OCI-LY7 (cell line): ENCODE measurements at regions not wholly inside any gene's neighbourhood (a gene's known extent, or its start where the extent isn't known, plus 50 kb on each side); places are given as distances from the start of the nearest gene placed in this dataset.

Experiments
- BruUV-seq: library from RNA; stranded (reverse); fragments of 400-500 nt; replicated peaks from 2 replicates; lab custom pipeline; 2021; lab: Mats Ljungman, UMichigan
- CTCF ChIA-PET: fragments of 300-600 bp; sonication (Branson Sonifier 250); formaldehyde crosslinking; loops from one replicate; lab custom pipeline; 2022; ENCODE audit warnings: antibody characterized with exemption; ENCODE audit not compliant: unreplicated experiment; lab: Charles Lee
- POLR2A ChIA-PET: fragments of 300-600 bp; sonication (Branson Sonifier 250); formaldehyde crosslinking; loops from one replicate; lab custom pipeline; 2022; ENCODE audit warnings: antibody characterized with exemption; lab: Charles Lee
- DNase-seq: peaks from one replicate; pipeline ENCODE4 v3.0.0-alpha.2; 2015; ENCODE audit warnings: low spot score
- H2AFZ ChIP-seq: fragments of 200-600 bp; sonication (generic), shearing (Covaris generic); 2 replicates; pipeline ENCODE4 v1.6.1; 2014; ENCODE audit warnings: mild to moderate bottlenecking, antibody characterized with exemption, low read length, moderate library complexity
- H3K27ac ChIP-seq: fragments of 200-600 bp; sonication (generic); 2 replicates; pipeline ENCODE4 v1.5.1; 2014; ENCODE audit warnings: mixed run types, low read depth, mild to moderate bottlenecking, moderate library complexity, low read length, inconsistent platforms; ENCODE audit not compliant: poor library complexity, severe bottlenecking
- H3K36me3 ChIP-seq: fragments of 200-600 bp; sonication (generic); 2 replicates; pipeline ENCODE4 v1.6.1; 2014; ENCODE audit warnings: mild to moderate bottlenecking, antibody characterized with exemption, low read length, moderate library complexity, mixed read lengths; ENCODE audit not compliant: insufficient read depth
- H3K4me1 ChIP-seq: fragments of 200-600 bp; sonication (generic); 2 replicates; pipeline ENCODE4 v1.5.1; 2014; ENCODE audit warnings: mild to moderate bottlenecking, low read length; ENCODE audit not compliant: insufficient read depth, poor library complexity, severe bottlenecking
- H3K4me2 ChIP-seq: fragments of 200-600 bp; sonication (generic); 2 replicates; pipeline ENCODE4 v1.6.1; 2014; ENCODE audit warnings: mild to moderate bottlenecking, low read length
- H3K4me3 ChIP-seq: fragments of 200-600 bp; sonication (generic); 2 replicates; pipeline ENCODE4 v1.5.1; 2014; ENCODE audit warnings: mild to moderate bottlenecking, low read depth, low read length; ENCODE audit not compliant: poor library complexity, severe bottlenecking
- H3K79me2 ChIP-seq: fragments of 200-600 bp; sonication (generic); 2 replicates; pipeline ENCODE4 v1.6.1; 2016; ENCODE audit warnings: low read depth, mild to moderate bottlenecking, low read length, moderate library complexity, mixed read lengths; ENCODE audit not compliant: insufficient read depth
- H3K9me2 ChIP-seq: fragments of 200-600 bp; sonication (generic); 2 replicates; pipeline ENCODE4 v1.6.1; 2016; ENCODE audit warnings: mild to moderate bottlenecking, low read length, mixed read lengths; ENCODE audit not compliant: insufficient read depth
- H3K9me3 ChIP-seq: fragments of 200-600 bp; sonication (generic); 2 replicates; pipeline ENCODE4 v1.6.1; 2014; ENCODE audit warnings: mild to moderate bottlenecking, mixed run types, low read length, mixed read lengths
- H4K20me1 ChIP-seq: fragments of 200-600 bp; sonication (generic); 2 replicates; pipeline ENCODE4 v1.6.1; 2014; ENCODE audit warnings: mild to moderate bottlenecking, antibody characterized with exemption, low read length, moderate library complexity, mixed read lengths; ENCODE audit not compliant: insufficient read depth
- EZH2phosphoT487 ChIP-seq: fragments of 200-600 bp; sonication (generic); IDR thresholded peaks from 2 replicates; pipeline ENCODE4 v1.6.1; 2018; ENCODE audit warnings: low read depth, borderline replicate concordance, mild to moderate bottlenecking, mixed run types, antibody characterized with exemption, low read length, moderate library complexity, mixed read lengths
- intact Hi-C: fragments of 100-400 bp; cut with micrococcal nuclease; formaldehyde crosslinking; loops from one replicate; pipeline ENCODE4 v1.10.0; 2022; ENCODE audit not compliant: unreplicated experiment
- TF ChIP-seq, protein P1 (sequence below): fragments of 200-600 bp; sonication (generic); conservative IDR thresholded peaks from 2 replicates; pipeline ENCODE4 v1.5.1; 2014; ENCODE audit warnings: mild to moderate bottlenecking, antibody characterized with exemption, low read length, moderate library complexity, mixed read lengths

DNA sequence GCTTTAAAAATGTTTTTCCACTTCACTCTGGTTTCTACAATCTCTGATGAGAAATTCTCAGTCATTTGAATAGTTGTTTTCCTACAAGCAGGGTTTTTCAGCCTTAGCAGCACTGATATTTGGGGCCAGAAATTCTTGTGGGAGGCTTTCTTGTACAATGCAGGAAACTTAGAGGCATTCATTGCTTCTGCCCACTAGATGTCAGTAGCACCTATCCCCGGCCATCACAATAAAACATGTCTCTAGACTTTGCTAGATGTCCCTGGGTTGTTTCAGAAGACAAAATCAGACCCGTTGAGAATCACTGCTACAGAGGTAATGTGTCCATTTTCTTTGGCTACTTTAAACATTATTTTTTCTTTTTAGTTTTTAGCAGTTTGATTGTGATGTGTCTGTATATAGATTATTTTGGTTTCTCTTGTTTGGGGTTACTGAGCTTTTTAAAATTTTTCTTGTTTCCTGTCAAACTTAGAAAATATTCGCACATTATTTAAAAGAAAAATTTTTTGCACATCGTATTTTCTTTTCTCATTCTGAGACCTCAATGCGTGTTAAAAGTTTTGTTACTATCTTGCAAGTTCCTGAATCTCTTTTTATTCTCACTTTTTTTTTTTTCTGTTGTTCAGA, 60.8 kb upstream of the CCDC179 start:
- no peak overlapping the region for H3K27ac ChIP-seq
- no peak overlapping the region for H2AFZ ChIP-seq
- BruUV-seq = no TSS peak
- H4K20me1 ChIP-seq = no peaks in the 10 kb centered on the region
- no peak for TF ChIP-seq EZH2phosphoT487
- TF ChIP-seq, protein P1, sequence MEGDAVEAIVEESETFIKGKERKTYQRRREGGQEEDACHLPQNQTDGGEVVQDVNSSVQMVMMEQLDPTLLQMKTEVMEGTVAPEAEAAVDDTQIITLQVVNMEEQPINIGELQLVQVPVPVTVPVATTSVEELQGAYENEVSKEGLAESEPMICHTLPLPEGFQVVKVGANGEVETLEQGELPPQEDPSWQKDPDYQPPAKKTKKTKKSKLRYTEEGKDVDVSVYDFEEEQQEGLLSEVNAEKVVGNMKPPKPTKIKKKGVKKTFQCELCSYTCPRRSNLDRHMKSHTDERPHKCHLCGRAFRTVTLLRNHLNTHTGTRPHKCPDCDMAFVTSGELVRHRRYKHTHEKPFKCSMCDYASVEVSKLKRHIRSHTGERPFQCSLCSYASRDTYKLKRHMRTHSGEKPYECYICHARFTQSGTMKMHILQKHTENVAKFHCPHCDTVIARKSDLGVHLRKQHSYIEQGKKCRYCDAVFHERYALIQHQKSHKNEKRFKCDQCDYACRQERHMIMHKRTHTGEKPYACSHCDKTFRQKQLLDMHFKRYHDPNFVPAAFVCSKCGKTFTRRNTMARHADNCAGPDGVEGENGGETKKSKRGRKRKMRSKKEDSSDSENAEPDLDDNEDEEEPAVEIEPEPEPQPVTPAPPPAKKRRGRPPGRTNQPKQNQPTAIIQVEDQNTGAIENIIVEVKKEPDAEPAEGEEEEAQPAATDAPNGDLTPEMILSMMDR = peak; percentile 81
- H3K79me2 ChIP-seq = no peaks in the 10 kb centered on the region
- DNase-seq = peak; percentile 42
- intact Hi-C loops = no loop called here
- H3K4me3 ChIP-seq = no peak overlapping the region
- H3K9me3 ChIP-seq = no peaks in the 10 kb centered on the region
- POLR2A ChIA-PET = interaction anchor here (0.8 kb wide), 1 partner anchor 43 kb away, joined by 4 read pairs; no protein-coding TSS in a partner anchor
- CTCF ChIA-PET = no interaction called here
- no peaks in the 10 kb centered on the region for H3K9me2 ChIP-seq
- H3K36me3 ChIP-seq = no peaks in the 10 kb centered on the region
- no peaks in the 10 kb centered on the region for H3K4me1 ChIP-seq
- no peak overlapping the region for H3K4me2 ChIP-seq

- Histone ChIP-seq H3K27ac (no peak overlapping the region), H3K4me1 (no peaks in the 10 kb centered on the region), H3K9me3 (no peaks in the 10 kb centered on the region), H3K79me2 (no peaks in the 10 kb centered on the region), H4K20me1 (no peaks in the 10 kb centered on the region), H3K4me3 (no peak overlapping the region), H3K36me3 (no peaks in the 10 kb centered on the region), H3K9me2 (no peaks in the 10 kb centered on the region), H3K4me2 (no peak overlapping the region), H2AFZ (no peak overlapping the region)
- POLR2A ChIA-PET = interaction anchor here (0.6 kb wide), 1 partner anchor 85 kb away, joined by 3 read pairs; no protein-coding TSS in a partner anchor
- no TSS peak for BruUV-seq
- CTCF ChIA-PET = no interaction called here
- DNase-seq = no peak
- TF ChIP-seq, protein P1 = no peak
- TF ChIP-seq EZH2phosphoT487 = no peak
- intact Hi-C loops = no loop called here
Measured at GRCh38 chr11:22922672-22923071, 62.4 kb upstream of the CCDC179 start.

DNA sequence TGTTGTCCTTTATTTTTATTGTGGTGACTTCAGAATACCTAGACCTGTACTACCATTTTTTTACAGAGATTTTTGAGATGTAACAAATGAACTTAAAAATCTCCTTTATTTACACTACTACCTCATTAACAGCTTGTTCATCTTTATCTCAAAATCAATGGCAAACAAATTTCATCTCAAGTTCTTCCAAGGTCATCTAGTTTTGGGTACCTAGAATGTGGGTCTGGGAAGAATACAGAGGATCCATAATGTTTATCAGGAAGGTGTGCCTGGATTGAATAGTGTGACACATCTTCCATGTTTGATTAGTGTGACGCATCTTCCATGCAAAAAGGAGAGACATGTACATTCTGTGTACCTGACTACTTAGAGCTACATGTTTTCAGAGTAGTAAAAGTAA, 63.3 kb upstream of the CCDC179 start:
- ChIA-PET POLR2A (no interaction called here), CTCF (no interaction called here)
- Histone ChIP-seq H2AFZ (no peak overlapping the region), H3K36me3 (no peaks in the 10 kb centered on the region), H3K4me3 (no peak overlapping the region), H3K79me2 (no peaks in the 10 kb centered on the region), H3K27ac (no peak overlapping the region), H3K4me1 (no peaks in the 10 kb centered on the region), H4K20me1 (no peaks in the 10 kb centered on the region), H3K9me2 (no peaks in the 10 kb centered on the region), H3K4me2 (no peak overlapping the region), H3K9me3 (no peaks in the 10 kb centered on the region)
- TF ChIP-seq EZH2phosphoT487 = no peak
- TF ChIP-seq, protein P1 = no peak
- no TSS peak for BruUV-seq
- intact Hi-C loops = no loop called here
- no peak for DNase-seq
